ENCODE measurements at regions not wholly inside any gene's neighbourhood (a gene's known extent, or its start where the extent isn't known, plus 50 kb on each side); places are given as distances from the start of the nearest gene placed in this dataset.

GRCh38 chr7:125648543-125648942 lies 718.9 kb upstream of the POT1 start:
- Histone ChIP-seq H3K27ac (no peak overlapping the region), H3K4me1 (no peaks in the 10 kb centered on the region), H3K27me3 (no peaks in the 10 kb centered on the region), H3K36me3 (ENCODE audit: low read depth, missing control alignments) (no peaks in the 10 kb centered on the region), H3K4me3 (no peak overlapping the region), H3K9me3 (no peaks in the 10 kb centered on the region)
- 85 to 93% methylated on average over 1 of the region's 1 CpG for WGBS, 2 donors
- no peak for DNase-seq
- intact Hi-C loops (cut with DNase I; ENCODE audit: low total_unique reads): no loop called here
- TF ChIP-seq POLR2A (IDR thresholded peaks at IDR 0.05) (no peak), CTCF (IDR thresholded peaks at IDR 0.05) (no peak)

GRCh38 chr7:125645770-125646169 lies 716.1 kb upstream of the POT1 start:
- intact Hi-C loops (cut with DNase I; ENCODE audit: low total_unique reads): no loop called here
- H3K4me1 ChIP-seq: no peaks in the 10 kb centered on the region
- H3K27me3 ChIP-seq: no peaks in the 10 kb centered on the region
- H3K4me3 ChIP-seq: no peak overlapping the region
- WGBS, 2 donors: 84 to 85% methylated on average over 4 of the region's 4 CpGs
- H3K36me3 ChIP-seq (ENCODE audit: low read depth, missing control alignments): no peaks in the 10 kb centered on the region
- no peaks in the 10 kb centered on the region for H3K9me3 ChIP-seq
- H3K27ac ChIP-seq: no peak overlapping the region
- TF ChIP-seq CTCF (IDR thresholded peaks at IDR 0.05) (no peak), POLR2A (IDR thresholded peaks at IDR 0.05) (no peak)
- no peak for DNase-seq

DNA sequence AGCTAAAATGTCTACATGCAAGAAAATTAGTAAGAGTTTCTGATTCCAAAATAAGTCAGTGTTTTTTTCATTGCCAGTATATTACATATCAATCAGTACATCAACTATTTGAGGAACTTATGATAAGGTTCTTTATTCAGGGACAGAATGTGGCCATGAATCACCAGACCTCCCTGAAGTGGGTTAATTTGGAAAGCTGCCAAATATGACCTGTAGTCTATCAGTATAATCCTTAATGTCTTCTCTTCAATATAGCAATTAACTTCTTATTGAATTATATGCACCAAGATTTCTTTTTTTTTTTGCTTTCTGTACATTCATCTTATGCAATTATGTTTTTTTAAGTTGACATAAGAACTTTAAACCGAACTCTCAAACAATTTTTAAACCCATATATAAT lies 714.5 kb upstream of the POT1 start:
- intact Hi-C loops (cut with DNase I; ENCODE audit: low total_unique reads): no loop called here
- DNase-seq: no peak
- no peak overlapping the region for H3K4me3 ChIP-seq
- H3K9me3 ChIP-seq: no peaks in the 10 kb centered on the region
- WGBS, 2 donors: 69 to 76% methylated on average over 1 of the region's 1 CpG
- H3K4me1 ChIP-seq: no peaks in the 10 kb centered on the region
- TF ChIP-seq CTCF (IDR thresholded peaks at IDR 0.05) (no peak), POLR2A (IDR thresholded peaks at IDR 0.05) (no peak)
- no peaks in the 10 kb centered on the region for H3K36me3 ChIP-seq (ENCODE audit: low read depth, missing control alignments)
- no peak overlapping the region for H3K27ac ChIP-seq
- H3K27me3 ChIP-seq: no peaks in the 10 kb centered on the region

DNA sequence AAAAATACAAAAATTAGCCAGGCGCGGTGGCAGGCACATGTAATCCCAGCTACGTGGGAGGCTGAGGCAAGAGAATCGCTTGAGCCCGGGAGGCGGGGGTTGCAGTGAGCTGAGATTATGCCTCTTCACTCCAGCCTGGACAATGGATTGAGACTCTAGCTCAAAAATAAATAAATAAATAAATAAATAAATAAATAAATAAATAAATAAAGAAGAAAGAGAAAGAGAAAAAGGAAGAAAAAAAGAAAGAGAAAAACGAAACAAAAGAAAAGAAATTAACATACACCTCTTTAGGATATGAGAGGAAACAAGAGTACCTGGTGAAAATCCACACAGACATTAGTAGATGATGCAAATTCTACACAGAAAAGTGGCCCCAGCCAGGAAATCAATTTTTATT lies 713.7 kb upstream of the POT1 start:
- DNase-seq: no peak
- Histone ChIP-seq H3K27ac (no peak overlapping the region), H3K36me3 (ENCODE audit: low read depth, missing control alignments) (no peaks in the 10 kb centered on the region), H3K27me3 (no peaks in the 10 kb centered on the region), H3K4me3 (no peak overlapping the region), H3K9me3 (no peaks in the 10 kb centered on the region), H3K4me1 (no peaks in the 10 kb centered on the region)
- 80 to 85% methylated on average over 7 of the region's 7 CpGs for WGBS, 2 donors
- TF ChIP-seq POLR2A (IDR thresholded peaks at IDR 0.05): no peak
- no peak for TF ChIP-seq CTCF (IDR thresholded peaks at IDR 0.05)
- intact Hi-C loops (cut with DNase I; ENCODE audit: low total_unique reads): no loop called here

DNA sequence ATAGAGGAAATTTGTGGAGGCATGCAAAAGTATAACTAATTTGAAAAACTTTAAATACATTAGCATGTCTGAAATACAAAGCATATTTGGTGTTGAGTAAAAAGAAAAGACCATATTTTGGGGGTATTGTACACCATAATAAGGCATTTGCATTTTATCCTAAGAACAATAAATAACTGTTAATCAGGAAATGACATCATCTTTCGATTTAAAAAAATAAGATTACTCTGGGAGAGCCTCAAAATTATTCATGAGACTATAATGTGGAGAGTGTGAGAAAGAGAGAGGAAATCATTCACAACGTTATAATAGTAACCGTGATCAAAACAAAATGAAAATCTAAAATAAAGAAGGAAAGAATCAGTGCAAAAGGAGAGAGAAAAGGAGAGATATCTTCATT lies 712.3 kb upstream of the POT1 start:
- no peaks in the 10 kb centered on the region for H3K27me3 ChIP-seq
- no peaks in the 10 kb centered on the region for H3K36me3 ChIP-seq (ENCODE audit: low read depth, missing control alignments)
- no peak overlapping the region for H3K27ac ChIP-seq
- WGBS, 2 donors: 56 to 72% methylated on average over 3 of the region's 3 CpGs
- no peak for DNase-seq
- no peaks in the 10 kb centered on the region for H3K4me1 ChIP-seq
- H3K4me3 ChIP-seq: no peak overlapping the region
- TF ChIP-seq POLR2A (IDR thresholded peaks at IDR 0.05) (no peak), CTCF (IDR thresholded peaks at IDR 0.05) (no peak)
- no peaks in the 10 kb centered on the region for H3K9me3 ChIP-seq
- intact Hi-C loops (cut with DNase I; ENCODE audit: low total_unique reads): no loop called here

Data from testis (tissue), 2 donors.